Lower leg skin (tissue), 3 donors: ENCODE measurements at regions not wholly inside any gene's neighbourhood (a gene's known extent, or its start where the extent isn't known, plus 50 kb on each side); places are given as distances from the start of the nearest gene placed in this dataset.

Source experiments
- POLR2A ChIP-seq, 2 donors: fragments of 450-650 bp; IDR thresholded peaks; one replicate each; pipeline ENCODE4 v1.6.1; 2016 to 2017; ENCODE audit warnings: antibody characterized with exemption in 2 of 2, mild to moderate bottlenecking in 1 of 2, moderate library complexity in 1 of 2
- TF ChIP-seq, protein P1 (sequence below), 3 donors: fragments of 450-650 bp; IDR thresholded peaks; one replicate each; pipeline ENCODE4 v1.5.1; 2016; ENCODE audit warnings: antibody characterized with exemption in 3 of 3, mild to moderate bottlenecking in 3 of 3, moderate library complexity in 2 of 3

DNA sequence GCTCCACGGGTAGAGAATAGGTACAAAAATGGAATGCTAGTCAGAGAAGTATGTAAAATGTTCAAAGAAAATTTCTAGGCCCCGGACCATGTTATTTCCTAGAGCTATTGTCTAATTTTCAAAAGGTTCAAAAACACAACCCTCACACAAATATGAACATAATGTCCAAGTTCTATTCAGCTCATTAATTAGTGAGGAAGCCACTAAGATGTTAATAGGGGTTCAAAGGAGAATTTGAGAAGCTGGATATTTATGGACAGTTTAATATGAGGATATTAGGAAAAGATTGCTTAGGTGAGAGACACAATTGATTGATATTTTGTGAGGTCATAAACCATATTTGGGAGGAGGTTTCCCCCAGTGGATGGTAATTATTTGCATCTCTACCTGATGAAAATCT lies 710.6 kb upstream of the ID2 start:
- no peak for TF ChIP-seq POLR2A (IDR thresholded peaks at IDR 0.05)
- TF ChIP-seq, protein P1, sequence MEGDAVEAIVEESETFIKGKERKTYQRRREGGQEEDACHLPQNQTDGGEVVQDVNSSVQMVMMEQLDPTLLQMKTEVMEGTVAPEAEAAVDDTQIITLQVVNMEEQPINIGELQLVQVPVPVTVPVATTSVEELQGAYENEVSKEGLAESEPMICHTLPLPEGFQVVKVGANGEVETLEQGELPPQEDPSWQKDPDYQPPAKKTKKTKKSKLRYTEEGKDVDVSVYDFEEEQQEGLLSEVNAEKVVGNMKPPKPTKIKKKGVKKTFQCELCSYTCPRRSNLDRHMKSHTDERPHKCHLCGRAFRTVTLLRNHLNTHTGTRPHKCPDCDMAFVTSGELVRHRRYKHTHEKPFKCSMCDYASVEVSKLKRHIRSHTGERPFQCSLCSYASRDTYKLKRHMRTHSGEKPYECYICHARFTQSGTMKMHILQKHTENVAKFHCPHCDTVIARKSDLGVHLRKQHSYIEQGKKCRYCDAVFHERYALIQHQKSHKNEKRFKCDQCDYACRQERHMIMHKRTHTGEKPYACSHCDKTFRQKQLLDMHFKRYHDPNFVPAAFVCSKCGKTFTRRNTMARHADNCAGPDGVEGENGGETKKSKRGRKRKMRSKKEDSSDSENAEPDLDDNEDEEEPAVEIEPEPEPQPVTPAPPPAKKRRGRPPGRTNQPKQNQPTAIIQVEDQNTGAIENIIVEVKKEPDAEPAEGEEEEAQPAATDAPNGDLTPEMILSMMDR (IDR thresholded peaks at IDR 0.05): no peak
